GM12878 (cell line): ENCODE measurements at regions not wholly inside any gene's neighbourhood (a gene's known extent, or its start where the extent isn't known, plus 50 kb on each side); places are given as distances from the start of the nearest gene placed in this dataset.

ENCODE experiments used
- ATAC-seq: fragments of 200-7000 bp; cut with Tn5 transposase; 3 replicates; pipeline ENCODE4 v1.9.1; 2020; ENCODE audit warnings: mild to moderate bottlenecking, moderate library complexity
- BruUV-seq: library from RNA; stranded (reverse); fragments of 400-500 nt; replicated peaks from 2 replicates; lab custom pipeline; 2021; lab: Mats Ljungman, UMichigan
- CTCF ChIA-PET: fragments of 300-600 bp; sonication (Branson Sonifier 250); formaldehyde crosslinking; extraction: SDS; loops from one replicate; lab custom pipeline; 2021; ENCODE audit warnings: inconsistent platforms; lab: Yijun Ruan, JAX
- POLR2A ChIA-PET: fragments of 350-600 bp; formaldehyde crosslinking; extraction: SDS; loops from one replicate; lab custom pipeline; 2021; ENCODE audit warnings: inconsistent platforms; lab: Charles Lee
- RAD21 ChIA-PET: fragments of 300-600 bp; sonication (Branson Sonifier 250); formaldehyde crosslinking; loops from one replicate; lab custom pipeline; 2023; ENCODE audit warnings: antibody characterized with exemption; ENCODE audit not compliant: unreplicated experiment; lab: Charles Lee
- SMC1A ChIA-PET: fragments of 300-600 bp; sonication (Branson Sonifier 250); formaldehyde crosslinking; loops from one replicate; lab custom pipeline; 2023; ENCODE audit not compliant: unreplicated experiment, uncharacterized antibody; lab: Charles Lee
- DNase-seq: peaks from one replicate; pipeline ENCODE4 v3.0.0-alpha.2; 2011; ENCODE audit warnings: low read depth, low spot score
- FAIRE-seq: peaks from 3 replicates; lab custom pipeline; 2011; peaks lifted over from hg19 to GRCh38; lab: Jason Lieb, UNC
- H2AFZ ChIP-seq: 2 replicates; pipeline ENCODE4 v1.6.0; 2011; ENCODE audit warnings: low read depth, low read length, control low read depth; ENCODE audit not compliant: control insufficient read depth
- H3K27ac ChIP-seq: 2 replicates; pipeline ENCODE4 v1.5.1; 2011; ENCODE audit warnings: control low read depth; ENCODE audit not compliant: control insufficient read depth, insufficient read depth
- H3K27me3 ChIP-seq, 2 experiments: replicated peaks in 1 of 2; 2 replicates each; pipeline versions ENCODE4 v1.6.0 to v1.6.1; 2011; ENCODE audit warnings: low read length in 1 of 2; ENCODE audit not compliant: control insufficient read depth in 2 of 2, insufficient read depth in 2 of 2
- H3K36me3 ChIP-seq, 2 experiments: 2 replicates each; pipeline ENCODE4 v1.5.1; 2011; ENCODE audit warnings: low read length in 1 of 2; ENCODE audit not compliant: control insufficient read depth in 2 of 2, insufficient read depth in 2 of 2
- H3K4me1 ChIP-seq: 2 replicates; pipeline ENCODE4 v1.6.1; 2011; ENCODE audit warnings: mild to moderate bottlenecking, low read length, moderate library complexity, mixed read lengths; ENCODE audit not compliant: control insufficient read depth, insufficient read depth
- H3K4me2 ChIP-seq: 2 replicates; pipeline ENCODE4 v1.6.0; 2011; ENCODE audit warnings: control low read depth; ENCODE audit not compliant: control insufficient read depth, insufficient read depth
- H3K4me3 ChIP-seq: fragments of 200-600 bp; sonication (generic); 2 replicates; pipeline ENCODE4 v1.5.1; 2016
- H3K79me2 ChIP-seq: 2 replicates; pipeline ENCODE4 v1.6.0; 2011; ENCODE audit warnings: low read length; ENCODE audit not compliant: control insufficient read depth, insufficient read depth
- H3K9ac ChIP-seq: 2 replicates; pipeline ENCODE4 v1.8.0; 2011; ENCODE audit warnings: low read length, control low read depth, mixed read lengths; ENCODE audit not compliant: control insufficient read depth, insufficient read depth
- H3K9me3 ChIP-seq: replicated peaks from 3 replicates; pipeline ENCODE4 v1.5.1; 2011; ENCODE audit warnings: mild to moderate bottlenecking, low read length; ENCODE audit not compliant: control insufficient read depth, insufficient read depth
- H4K20me1 ChIP-seq: 2 replicates; pipeline ENCODE4 v1.6.0; 2011; ENCODE audit not compliant: control insufficient read depth, insufficient read depth
- BHLHE40 ChIP-seq, 2 experiments: fragments of 450-650 bp in 1 of 2; IDR thresholded peaks; 2 replicates each; pipeline ENCODE4 v1.6.1; 2011 to 2017; ENCODE audit warnings: low read depth in 2 of 2, borderline replicate concordance in 1 of 2, improper control_type of control experiment in 1 of 2, low read length in 1 of 2, mild to moderate bottlenecking in 1 of 2
- HDAC6 ChIP-seq: fragments of 200-600 bp; sonication (generic); IDR thresholded peaks from one replicate; pipeline ENCODE4 v1.8.0; 2017; ENCODE audit warnings: antibody characterized with exemption; ENCODE audit not compliant: unreplicated experiment
- MLLT1 ChIP-seq: fragments of 450-650 bp; IDR thresholded peaks from 2 replicates; pipeline ENCODE4 v1.6.1; 2016; ENCODE audit warnings: mild to moderate bottlenecking
- MTA3 ChIP-seq: IDR thresholded peaks from 2 replicates; pipeline ENCODE4 v1.6.1; 2012; ENCODE audit warnings: low read length, inconsistent platforms, borderline replicate concordance
- PKNOX1 ChIP-seq: fragments of 450-650 bp; IDR thresholded peaks from 2 replicates; pipeline ENCODE4 v1.6.1; 2016; ENCODE audit warnings: mild to moderate bottlenecking
- RB1 ChIP-seq: fragments of 450-650 bp; formaldehyde crosslinking; IDR thresholded peaks from 2 replicates; pipeline ENCODE4 v1.6.1; 2017; ENCODE audit warnings: mild to moderate bottlenecking, borderline replicate concordance
- SREBF2 ChIP-seq: IDR thresholded peaks from 2 replicates; pipeline ENCODE4 v1.6.1; 2012; ENCODE audit warnings: mild to moderate bottlenecking, low read length
- YY1 ChIP-seq: IDR thresholded peaks from 2 replicates; pipeline ENCODE4 v1.6.1; 2011; ENCODE audit warnings: low read depth, mild to moderate bottlenecking, low read length
- ZNF207 ChIP-seq: fragments of 450-650 bp; IDR thresholded peaks from 2 replicates; pipeline ENCODE4 v1.6.1; 2014; ENCODE audit warnings: antibody characterized with exemption, mild to moderate bottlenecking, borderline replicate concordance
- ZNF217 ChIP-seq: fragments of 450-650 bp; IDR thresholded peaks from 2 replicates; pipeline ENCODE4 v1.6.1; 2017; ENCODE audit warnings: antibody characterized with exemption, mild to moderate bottlenecking
- ZNF384 ChIP-seq: IDR thresholded peaks from 2 replicates; pipeline ENCODE4 v1.6.1; 2012; ENCODE audit warnings: low read depth, mild to moderate bottlenecking, low read length, improper control_type of control experiment, borderline replicate concordance
- ZNF592 ChIP-seq: fragments of 450-650 bp; IDR thresholded peaks from 2 replicates; pipeline ENCODE4 v1.6.1; 2017; ENCODE audit warnings: mild to moderate bottlenecking, moderate library complexity
- in situ Hi-C: fragments of 300-500 bp; cut with MboI; formaldehyde crosslinking; loops from 9 replicates; pipeline ENCODE4 v1.14.3; 2018; ENCODE audit warnings: mixed read lengths
- intact Hi-C: fragments of 100-400 bp; cut with micrococcal nuclease; formaldehyde crosslinking; loops from one replicate; pipeline ENCODE4 v1.14.2; 2022; ENCODE audit not compliant: unreplicated experiment
- TF ChIP-seq, protein P1 (sequence below): IDR thresholded peaks from 2 replicates; pipeline ENCODE4 v1.6.1; 2012; ENCODE audit warnings: low read depth, low read length, improper control_type of control experiment
- TF ChIP-seq, protein P2 (sequence below): fragments of 450-650 bp; IDR thresholded peaks from 2 replicates; pipeline ENCODE4 v1.6.1; 2017; ENCODE audit warnings: borderline replicate concordance
- TF ChIP-seq, protein P3 (sequence below): IDR thresholded peaks from 2 replicates; pipeline ENCODE4 v1.6.1; 2012; ENCODE audit warnings: low read depth, low read length, improper control_type of control experiment

GRCh38 chr13:88031980-88032559 lies 360.9 kb downstream of the SLITRK5 start:
- ChIA-PET POLR2A (no interaction called here), CTCF (no interaction called here), SMC1A (no interaction called here), RAD21 (no interaction called here)
- ATAC-seq: no peak
- Histone ChIP-seq H3K4me2 (no peak overlapping the region), H3K36me3 (no peaks in the 10 kb centered on the region), H4K20me1 (no peaks in the 10 kb centered on the region), H3K4me1 (no peaks in the 10 kb centered on the region), H3K79me2 (no peaks in the 10 kb centered on the region), H3K27ac (no peak overlapping the region), H3K4me3 (no peak overlapping the region), H3K27me3 (no peaks in the 10 kb centered on the region), H2AFZ (no peak overlapping the region), H3K9me3 (no peaks in the 10 kb centered on the region), H3K9ac (no peak overlapping the region)
- no TSS peak for BruUV-seq
- no peak for DNase-seq
- intact Hi-C loops (no loop called here), in situ Hi-C loops (no loop called here)
- no peak for FAIRE-seq
- TF ChIP-seq YY1 (no peak), BHLHE40 (IDR thresholded peaks at IDR 0.05; ENCODE audit: borderline replicate concordance in 1 of 2, low read depth in 2 of 2, low read length in 1 of 2) (no peak), PKNOX1 (no peak), HDAC6 (no peak), SREBF2 (no peak), MLLT1 (no peak), MTA3 (no peak), ZNF592 (no peak), RB1 (no peak), ZNF384 (no peak), ZNF207 (no peak), ZNF217 (no peak)
- TF ChIP-seq, protein P1, sequence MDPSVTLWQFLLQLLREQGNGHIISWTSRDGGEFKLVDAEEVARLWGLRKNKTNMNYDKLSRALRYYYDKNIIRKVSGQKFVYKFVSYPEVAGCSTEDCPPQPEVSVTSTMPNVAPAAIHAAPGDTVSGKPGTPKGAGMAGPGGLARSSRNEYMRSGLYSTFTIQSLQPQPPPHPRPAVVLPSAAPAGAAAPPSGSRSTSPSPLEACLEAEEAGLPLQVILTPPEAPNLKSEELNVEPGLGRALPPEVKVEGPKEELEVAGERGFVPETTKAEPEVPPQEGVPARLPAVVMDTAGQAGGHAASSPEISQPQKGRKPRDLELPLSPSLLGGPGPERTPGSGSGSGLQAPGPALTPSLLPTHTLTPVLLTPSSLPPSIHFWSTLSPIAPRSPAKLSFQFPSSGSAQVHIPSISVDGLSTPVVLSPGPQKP: no peak
- TF ChIP-seq, protein P2, sequence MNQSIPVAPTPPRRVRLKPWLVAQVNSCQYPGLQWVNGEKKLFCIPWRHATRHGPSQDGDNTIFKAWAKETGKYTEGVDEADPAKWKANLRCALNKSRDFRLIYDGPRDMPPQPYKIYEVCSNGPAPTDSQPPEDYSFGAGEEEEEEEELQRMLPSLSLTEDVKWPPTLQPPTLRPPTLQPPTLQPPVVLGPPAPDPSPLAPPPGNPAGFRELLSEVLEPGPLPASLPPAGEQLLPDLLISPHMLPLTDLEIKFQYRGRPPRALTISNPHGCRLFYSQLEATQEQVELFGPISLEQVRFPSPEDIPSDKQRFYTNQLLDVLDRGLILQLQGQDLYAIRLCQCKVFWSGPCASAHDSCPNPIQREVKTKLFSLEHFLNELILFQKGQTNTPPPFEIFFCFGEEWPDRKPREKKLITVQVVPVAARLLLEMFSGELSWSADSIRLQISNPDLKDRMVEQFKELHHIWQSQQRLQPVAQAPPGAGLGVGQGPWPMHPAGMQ: no peak
- TF ChIP-seq, protein P3, sequence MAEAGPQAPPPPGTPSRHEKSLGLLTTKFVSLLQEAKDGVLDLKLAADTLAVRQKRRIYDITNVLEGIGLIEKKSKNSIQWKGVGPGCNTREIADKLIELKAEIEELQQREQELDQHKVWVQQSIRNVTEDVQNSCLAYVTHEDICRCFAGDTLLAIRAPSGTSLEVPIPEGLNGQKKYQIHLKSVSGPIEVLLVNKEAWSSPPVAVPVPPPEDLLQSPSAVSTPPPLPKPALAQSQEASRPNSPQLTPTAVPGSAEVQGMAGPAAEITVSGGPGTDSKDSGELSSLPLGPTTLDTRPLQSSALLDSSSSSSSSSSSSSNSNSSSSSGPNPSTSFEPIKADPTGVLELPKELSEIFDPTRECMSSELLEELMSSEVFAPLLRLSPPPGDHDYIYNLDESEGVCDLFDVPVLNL: no peak
